GM21360 (cell line): ENCODE measurements at regions not wholly inside any gene's neighbourhood (a gene's known extent, or its start where the extent isn't known, plus 50 kb on each side); places are given as distances from the start of the nearest gene placed in this dataset.

ENCODE experiments used
- ATAC-seq: cut with Tn5 transposase; IDR thresholded peaks from one replicate; pipeline ENCODE4 v1.9.1; 2021; ENCODE audit warnings: mild to moderate bottlenecking, moderate library complexity; ENCODE audit not compliant: unreplicated experiment

DNA sequence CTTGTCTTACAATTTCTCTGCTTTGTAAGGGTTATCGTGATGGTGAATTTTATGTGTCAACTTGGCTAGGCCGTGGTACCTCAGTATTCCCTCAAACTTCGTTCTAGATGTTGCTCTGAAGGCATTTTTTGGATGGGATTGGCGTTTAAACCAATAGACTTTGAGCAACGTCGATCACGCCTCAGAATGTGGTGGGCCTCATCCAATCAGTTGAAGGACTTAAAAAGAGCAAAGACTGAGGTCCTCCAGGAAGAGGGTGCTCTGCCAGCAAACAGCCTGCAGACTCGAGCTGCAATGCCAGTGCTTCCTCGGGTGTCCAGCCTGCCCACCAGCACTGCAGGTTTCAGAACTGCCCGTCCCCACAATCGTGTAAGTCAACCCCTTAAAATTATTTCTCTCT, 145.8 kb upstream of the SALL3 start:
- ATAC-seq, result no peak

DNA sequence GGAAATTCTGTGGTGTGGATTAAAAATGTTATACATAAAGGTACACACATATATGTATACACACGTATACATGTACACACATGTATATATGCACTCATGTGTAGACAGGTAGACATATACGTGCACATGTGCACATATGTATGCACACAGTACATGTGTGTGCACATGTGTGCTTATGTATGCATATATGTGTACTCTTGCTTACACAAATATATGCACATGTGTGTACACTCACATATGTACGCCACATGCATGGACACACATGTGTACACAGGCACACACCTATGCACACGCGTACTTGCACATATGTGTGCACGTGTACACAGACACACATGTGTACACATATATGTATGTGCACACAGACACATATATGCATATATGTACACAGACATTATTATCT, 142.8 kb upstream of the SALL3 start:
- no peak for ATAC-seq

DNA sequence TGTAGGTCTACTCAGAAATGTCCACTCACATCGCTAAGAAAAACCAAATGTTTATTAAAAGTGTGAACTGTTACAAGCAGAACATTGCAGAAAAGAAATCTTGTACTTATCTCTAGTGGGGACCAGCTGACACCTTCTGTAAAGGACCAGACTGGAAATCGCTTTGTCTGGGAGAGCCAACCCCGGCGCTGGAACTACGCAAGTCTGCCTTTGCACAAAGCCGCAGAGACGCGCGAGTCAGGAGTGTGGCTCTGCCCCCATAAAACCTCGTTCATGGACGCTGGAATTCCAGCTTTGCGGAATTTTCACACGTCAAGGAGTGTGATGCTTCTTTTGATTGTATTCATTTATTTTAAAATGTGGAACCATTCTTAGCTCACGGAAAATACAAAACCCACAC, 141.9 kb upstream of the SALL3 start:
- ATAC-seq, result no peak

DNA sequence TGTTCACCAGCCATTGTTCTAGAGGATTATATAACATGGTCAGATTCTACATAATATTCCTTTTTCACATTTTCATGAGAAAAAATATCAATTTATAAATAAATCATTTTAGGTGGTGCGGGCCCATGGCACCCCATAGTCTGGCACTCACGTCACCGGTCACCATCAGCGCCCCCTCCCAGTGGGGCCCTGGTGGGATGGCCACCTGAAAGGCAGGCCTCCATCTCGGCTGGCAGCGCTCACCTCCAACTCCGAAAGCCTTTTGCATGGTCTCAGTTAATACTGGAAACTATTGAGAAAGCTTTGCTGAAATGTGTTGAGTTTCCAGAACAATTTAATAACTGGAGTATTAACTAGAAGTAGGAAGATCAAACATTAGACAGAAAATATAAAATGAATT, 141.4 kb upstream of the SALL3 start:
- ATAC-seq, result no peak

DNA sequence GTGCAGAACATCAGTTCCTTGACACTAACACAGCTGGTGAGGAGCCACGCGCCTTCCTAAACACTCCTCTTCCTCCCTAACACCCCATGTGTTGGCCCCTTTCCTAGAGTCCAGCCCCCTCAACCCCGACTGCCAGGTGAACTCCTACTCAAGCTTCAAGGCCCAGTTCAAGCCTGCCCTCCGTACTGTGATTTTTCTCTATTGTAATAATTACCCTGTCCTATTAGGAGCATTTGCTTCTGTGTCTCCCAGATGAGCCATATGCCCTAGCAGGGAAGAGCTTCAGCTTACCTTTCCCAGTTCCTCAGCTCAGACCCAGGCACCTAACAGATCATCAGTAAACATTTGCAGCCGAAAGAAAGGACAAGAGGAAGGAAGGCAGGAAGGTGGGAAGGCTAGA, 130.6 kb upstream of the SALL3 start:
- no peak for ATAC-seq

DNA sequence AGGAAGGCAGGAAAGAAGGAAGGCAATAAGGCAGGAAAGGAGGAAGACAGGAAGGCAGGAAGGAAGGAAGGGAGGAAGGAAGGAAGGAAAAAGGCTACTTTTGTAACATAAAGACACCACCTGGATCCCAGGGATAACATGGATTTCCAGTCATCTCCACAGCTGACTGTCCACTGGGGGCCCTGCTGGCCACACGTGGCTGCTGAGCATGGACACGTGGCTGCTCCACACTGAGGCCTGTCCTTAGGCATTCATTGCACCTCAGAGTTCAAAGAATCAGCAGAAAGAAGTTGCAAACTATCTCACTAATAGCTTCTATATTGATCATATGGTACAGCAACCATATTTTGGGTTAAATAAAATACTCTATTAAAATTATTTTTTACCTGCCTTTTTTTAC, 130.2 kb upstream of the SALL3 start:
- no peak for ATAC-seq

DNA sequence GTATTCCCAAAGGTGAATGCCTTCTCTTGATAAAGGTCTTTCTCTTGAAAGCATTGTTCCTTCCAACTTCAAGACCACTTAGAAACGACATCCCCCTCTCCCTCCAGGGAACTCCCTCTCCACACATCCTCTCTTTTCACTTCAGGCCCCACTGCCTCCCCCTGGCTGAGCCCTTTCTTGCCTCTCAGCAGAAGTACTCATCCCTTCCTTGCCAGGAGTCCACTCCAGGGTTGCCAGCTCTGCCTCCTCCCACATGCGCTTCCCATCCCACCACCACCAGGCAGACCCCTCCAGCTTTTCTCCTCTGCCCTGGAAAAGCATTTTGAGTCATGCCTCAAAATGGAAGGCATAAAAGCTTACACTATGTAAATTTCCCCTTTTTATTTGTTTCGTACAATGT, 126.3 kb upstream of the SALL3 start:
- no peak for ATAC-seq

DNA sequence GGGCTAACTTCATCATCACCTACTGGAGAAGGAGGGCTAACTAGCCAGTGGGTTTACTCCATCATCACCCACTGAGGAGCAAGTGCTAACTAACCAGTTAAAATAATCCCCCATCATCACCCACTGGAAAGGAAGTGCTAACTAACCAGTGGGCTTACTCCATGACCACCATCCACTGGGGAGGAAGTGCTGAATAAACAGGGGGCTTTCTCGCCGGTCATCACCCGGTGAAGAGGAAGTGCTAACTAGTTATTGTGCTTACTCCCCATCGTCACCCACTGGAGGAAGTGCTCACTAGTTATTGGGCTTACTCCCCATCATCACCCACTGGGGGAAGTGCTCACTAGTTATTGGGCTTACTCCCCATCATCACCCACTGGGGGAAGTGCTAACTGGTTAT, 124.4 kb upstream of the SALL3 start:
- no peak for ATAC-seq

DNA sequence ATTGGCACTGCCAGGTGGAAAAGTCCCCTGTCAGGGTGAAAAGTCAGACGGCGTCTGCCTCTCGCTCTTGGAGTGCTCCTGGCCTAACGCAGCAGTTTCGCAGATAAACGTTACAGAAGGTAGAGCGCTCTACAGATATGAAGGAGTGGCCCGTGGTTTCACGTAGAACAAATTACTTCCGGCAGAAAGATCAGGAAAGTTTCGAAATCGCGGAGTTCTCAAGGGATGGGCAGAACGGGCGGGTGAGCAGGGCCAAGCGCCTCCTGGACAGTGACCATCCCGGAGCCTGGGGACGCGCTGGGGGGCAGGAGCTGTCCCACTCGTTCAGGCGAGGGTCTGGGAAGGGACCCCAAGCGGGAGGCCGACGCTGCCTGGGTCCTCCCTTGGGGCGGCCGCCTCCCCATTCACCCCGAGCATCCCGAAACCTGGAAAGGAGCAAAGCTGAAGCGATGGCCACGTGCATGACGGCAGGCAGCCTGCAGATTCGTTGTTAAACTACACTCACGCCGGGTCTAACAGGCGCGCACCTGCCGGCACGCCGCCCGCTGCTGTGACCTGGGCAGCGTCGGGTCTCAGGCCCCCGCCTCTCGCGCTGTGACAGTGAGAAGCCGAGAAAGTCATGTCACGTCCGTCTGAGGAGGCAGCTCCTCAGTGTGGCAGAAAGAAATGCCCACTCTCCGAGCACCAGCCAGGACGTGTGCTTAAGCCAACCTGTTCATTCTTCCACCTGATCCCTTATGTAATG, 122.9 kb upstream of the SALL3 start:
- ATAC-seq, result no peak

DNA sequence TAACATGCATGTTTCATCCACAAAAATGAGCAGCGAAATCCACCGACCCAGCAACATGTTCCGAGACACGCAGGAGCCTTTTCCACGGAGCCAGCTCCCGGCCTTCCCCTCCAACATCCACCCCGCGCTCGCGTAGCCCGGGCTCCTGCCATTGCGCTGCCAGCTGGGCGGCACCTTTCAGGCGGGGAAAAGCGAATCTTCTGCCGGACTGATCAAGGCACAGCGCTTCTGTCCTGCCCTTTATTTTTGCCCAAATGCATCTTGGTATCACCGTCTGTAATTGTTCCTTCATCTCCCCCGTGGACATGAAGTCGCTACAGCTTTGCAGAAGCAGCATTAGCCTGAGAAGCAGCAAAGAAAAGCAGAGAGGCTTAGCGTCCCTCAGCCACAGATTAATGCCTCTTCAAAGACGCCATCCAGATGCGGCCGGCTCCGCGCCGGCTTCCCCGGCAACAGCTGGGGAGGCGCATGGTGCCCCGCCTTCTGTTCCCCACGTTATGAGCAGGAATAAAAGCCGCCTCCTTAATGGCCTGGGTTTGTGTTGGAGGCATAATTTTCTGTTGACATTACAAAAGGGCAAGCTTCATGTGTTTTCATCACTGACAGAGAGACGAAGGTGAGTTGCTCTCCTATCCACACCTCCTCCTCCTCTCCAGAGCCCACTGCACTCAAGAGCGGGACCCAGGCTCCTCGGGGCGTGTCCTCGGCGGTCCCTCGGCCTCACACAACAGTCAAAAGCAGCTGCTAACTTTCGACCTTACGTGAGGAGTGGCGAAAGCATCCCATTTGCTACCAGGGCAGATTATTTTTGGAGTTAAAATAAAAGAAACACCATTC, 122.1 kb upstream of the SALL3 start:
- ATAC-seq, result no peak

DNA sequence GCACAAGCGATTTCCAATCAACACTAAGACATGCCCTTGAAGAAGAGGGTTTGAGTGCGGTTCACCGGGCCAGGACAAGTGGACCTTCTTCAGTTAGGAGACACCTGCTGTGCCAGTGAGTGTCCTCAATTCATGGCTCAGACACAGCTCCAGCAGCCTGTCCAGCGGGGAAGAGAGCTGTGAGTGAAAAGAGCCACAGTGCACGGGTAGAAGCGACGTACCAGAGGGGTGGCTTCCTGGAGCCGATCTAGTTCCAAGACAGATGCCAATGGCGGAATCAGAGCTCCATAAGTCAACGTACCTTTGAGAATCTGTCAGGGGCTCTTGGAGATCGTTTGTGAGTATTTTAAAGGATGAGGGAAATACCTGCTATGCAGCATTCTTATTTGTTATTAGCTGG, 119.9 kb upstream of the SALL3 start:
- ATAC-seq, result no peak

DNA sequence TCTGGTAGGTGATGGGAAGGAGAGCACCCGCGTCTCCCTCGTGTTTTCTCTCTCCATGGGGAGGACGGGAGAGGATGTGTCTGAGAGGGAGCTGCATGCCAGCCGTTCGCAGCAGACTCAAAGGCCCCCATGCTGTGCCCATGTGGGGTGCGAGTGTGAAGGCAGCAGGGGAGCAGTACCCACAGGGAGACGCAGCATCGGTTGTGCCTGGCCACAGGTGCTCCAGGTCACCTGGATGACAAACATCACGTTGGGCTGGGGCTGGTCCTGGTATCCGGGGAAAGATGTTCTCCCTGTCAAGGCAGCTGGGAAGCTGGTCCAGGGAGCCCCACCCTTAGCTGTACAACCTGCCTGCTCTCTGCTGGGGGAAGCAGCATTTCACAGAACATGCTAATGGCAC, 119.5 kb upstream of the SALL3 start:
- ATAC-seq, result no peak

DNA sequence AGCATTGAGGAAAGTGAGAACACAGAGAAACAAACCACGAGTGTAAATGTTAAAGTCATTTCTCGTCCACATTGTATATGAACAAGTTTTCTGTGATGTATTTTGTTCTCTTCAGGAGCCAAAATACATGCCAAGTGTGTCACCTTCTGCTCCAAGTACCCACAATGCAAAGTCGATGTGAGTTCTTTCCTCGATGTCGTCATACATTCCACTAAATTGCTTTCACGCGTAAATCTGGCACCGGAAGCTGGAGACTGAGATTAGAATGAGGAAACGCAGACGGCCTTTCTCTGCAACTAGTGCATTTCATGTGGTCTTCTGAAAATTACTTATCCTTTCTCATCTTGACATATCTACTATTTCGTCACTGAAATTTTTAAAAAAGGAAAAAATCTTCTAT, 118.5 kb upstream of the SALL3 start:
- ATAC-seq, result no peak

DNA sequence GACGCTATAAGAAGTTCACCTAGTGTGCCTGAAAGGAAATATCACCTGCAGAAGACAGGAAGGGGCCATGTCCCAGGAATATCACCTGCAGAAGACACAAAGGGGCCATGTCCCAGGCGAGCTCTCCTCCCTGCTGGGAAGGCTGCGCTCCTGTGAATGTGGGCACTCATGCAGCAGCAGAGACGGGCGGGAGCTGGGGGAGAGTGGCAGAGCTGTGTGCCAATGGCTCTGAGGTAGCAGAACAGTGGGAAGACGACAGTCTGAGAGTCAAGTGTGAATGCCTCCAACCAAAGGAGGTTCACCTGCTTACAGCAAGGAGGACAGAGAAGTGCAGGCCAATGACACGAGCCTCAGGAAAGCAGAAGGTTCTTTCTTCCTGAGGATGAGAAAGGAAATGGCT, 117.9 kb upstream of the SALL3 start:
- no peak for ATAC-seq

DNA sequence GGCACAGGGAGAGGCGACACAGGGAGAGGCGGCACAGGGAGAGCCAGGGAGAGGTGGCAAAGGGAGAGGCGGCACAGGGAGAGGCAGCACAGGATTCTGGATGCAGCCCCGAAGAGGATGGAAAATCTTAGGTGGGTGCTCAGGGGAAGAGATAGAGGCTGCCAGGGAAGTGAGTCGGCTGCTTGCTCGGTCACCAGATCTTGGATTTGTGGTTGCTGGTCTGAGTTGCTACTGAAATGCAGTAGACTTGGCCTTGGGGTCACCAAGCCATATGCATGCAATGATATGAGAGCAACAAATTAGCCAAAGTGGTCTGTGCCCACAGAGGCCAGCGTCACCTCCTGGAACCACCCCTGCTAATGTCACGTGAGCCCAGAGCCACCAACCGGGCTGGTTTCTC, 117.2 kb upstream of the SALL3 start:
- ATAC-seq, result no peak

DNA sequence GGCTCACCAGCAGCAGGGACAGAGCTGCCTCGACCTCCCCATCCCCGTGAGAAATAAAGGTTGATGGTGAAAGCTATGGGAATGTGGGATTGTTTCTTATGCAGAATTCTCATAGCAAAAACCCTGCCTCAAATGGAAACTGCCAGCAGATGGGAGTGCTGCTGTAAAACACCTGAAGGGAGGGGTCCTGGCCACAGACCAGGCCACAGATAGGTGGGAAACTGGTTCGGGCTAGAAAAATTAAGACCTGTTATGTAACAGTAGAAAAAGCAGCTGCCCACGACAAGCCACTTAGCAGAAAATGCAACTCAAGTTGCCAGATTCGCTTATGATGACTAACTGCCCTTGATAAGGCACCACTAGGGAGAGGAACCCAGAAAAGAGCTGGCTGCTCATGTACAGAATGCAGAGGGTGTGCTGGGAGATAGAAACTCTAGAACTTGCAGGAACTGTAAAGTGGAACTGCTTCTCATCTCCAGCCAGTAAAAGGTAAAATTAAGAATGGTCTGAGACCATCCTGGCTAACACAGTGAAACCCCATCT, 114.5 kb upstream of the SALL3 start:
- no peak for ATAC-seq

DNA sequence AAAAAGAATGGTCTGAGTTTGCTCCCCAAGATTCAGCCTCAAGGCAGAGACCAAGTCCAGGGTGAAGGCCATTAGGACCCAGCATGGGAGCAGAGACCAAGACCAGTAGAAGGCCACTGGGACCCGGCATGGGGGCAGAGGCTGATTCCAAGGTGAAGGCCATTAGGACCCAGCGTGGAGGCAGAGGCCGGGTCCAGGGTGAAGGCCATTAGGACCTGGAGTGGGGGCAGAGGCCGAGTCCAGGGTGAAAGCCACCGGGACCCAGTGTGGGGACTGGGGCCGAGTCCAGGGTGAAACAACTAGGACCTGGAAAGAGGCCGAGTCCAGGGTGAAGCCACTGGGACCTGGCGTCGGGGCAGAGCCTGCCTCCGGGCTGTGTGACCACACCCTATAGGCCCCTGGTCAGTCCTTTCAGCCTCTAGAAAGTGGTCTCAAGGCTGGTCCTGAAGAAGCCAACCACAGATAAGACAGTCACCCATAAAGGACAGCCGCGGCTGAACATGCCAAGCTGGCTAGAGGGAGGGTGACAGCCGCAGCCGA, 113.8 kb upstream of the SALL3 start:
- ATAC-seq, result no peak

DNA sequence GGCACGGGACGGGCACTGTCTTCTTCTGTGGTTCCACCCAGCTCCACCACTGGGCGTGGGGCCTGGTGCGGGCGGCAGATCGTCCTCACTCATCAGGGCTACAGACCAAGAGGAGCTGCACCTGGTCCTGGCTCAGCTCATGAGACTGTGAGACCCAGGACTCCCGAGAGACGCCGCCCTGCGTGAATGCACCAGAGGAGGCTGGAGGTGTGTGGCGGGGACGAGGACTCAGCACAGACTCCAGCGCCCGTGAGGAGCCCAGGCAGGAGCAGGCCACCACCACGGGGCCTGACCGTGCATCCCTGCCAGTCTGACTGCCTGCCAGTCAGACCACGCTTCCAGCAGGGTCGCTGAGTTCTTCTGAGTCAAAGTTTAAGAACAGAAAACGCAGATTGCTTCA, 112.5 kb upstream of the SALL3 start:
- ATAC-seq, result no peak

DNA sequence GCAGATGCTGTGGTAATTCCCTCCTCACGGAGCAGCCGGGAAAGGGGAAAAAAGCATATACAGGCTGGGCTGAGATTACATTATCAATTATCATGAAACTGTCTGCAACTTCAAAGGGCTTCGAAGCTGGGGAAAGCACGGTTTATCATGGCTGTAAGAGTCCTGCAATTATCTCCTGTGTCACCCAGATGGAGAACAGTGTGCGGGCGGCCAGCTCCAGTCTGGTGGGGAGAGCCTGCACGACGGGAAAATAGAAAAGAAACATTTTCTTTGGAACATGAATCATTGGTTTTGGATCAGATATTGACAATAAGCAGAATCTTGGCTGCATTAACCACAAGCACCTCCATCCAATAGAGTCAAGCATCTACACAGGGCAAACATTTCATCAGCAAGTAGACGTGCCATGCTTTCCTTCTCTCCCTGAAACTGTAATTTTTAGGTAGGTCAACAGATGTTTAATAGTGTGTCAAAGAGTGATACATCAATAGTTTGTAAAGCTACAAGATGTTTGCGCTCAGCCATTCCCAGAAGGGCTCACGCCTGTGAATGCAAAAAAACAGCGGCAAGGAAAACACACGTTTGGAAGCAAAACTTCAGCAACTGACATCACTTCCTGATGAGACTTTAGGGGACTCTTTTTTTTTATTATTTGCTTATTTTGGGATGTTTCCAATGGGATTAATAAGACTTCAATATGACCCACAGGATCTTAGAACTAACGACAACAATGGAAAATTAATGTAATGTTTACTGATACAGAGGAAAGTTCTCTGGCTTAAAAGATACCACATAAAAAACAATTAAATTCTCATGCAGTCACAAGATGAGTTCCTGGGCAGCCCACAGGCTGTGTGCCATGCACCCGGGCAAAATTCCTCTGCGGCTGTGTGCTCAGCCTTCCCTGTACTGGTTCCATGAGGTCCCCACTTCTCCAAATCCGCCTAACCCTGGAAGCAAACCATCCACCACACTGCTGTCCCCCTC, 111.0 kb upstream of the SALL3 start:
- no peak for ATAC-seq

DNA sequence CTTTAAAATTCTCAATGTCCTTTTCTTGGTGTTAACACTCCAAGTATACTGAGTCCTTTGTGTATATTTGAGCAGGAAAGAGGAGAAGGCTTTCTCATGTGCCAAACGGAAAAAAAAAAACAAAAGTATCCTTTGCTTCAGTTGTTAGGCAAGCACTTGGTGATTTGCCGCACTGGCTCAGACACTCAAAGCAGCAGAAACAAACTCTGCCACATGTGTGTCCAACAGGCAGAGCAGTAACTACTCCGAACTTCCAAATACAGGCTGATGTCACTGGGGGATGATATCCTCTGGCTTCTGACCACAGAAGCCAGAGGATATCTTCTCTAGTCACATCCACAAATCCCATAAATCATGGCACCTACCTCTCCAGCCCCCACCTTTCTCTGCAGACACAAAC, 108.0 kb upstream of the SALL3 start:
- no peak for ATAC-seq
